H9 (cell line): ENCODE measurements at regions not wholly inside any gene's neighbourhood (a gene's known extent, or its start where the extent isn't known, plus 50 kb on each side); places are given as distances from the start of the nearest gene placed in this dataset.

ENCODE experiments used
- DNase-seq: peaks from one replicate; pipeline ENCODE4 v3.0.0-alpha.2; 2017
- H2AFZ ChIP-seq: one replicate; pipeline ENCODE4 v1.6.1; 2013; ENCODE audit warnings: mild to moderate bottlenecking, low read length, control low read depth, moderate library complexity
- H2AK5ac ChIP-seq: 2 replicates; pipeline ENCODE4 v1.6.1; 2013; ENCODE audit warnings: low read length, control low read depth, mixed read lengths; ENCODE audit not compliant: insufficient read length
- H2BK120ac ChIP-seq: one replicate; pipeline ENCODE4 v1.6.1; 2013; ENCODE audit warnings: low read depth, mild to moderate bottlenecking, low read length, control low read depth, inconsistent platforms; ENCODE audit not compliant: poor library complexity, severe bottlenecking
- H2BK12ac ChIP-seq: 2 replicates; pipeline ENCODE4 v1.6.1; 2013; ENCODE audit warnings: low read length, control low read depth, mixed read lengths, low read depth; ENCODE audit not compliant: insufficient read length
- H2BK15ac ChIP-seq: 2 replicates; pipeline ENCODE4 v1.6.1; 2013; ENCODE audit warnings: low read depth, low read length, control low read depth
- H2BK20ac ChIP-seq: one replicate; pipeline ENCODE4 v1.6.1; 2013; ENCODE audit warnings: low read depth, mild to moderate bottlenecking, low read length, control low read depth, inconsistent platforms; ENCODE audit not compliant: poor library complexity, severe bottlenecking
- H2BK5ac ChIP-seq: 2 replicates; pipeline ENCODE4 v1.6.1; 2013; ENCODE audit warnings: low read length, control low read depth, mixed read lengths; ENCODE audit not compliant: insufficient read length
- H3K14ac ChIP-seq: 2 replicates; pipeline ENCODE4 v1.6.1; 2013; ENCODE audit warnings: low read length, control low read depth; ENCODE audit not compliant: insufficient read depth
- H3K18ac ChIP-seq: 2 replicates; pipeline ENCODE4 v1.6.1; 2013; ENCODE audit warnings: low read depth, mild to moderate bottlenecking, mixed read lengths, low read length, control low read depth; ENCODE audit not compliant: insufficient read length
- H3K23ac ChIP-seq: 2 replicates; pipeline ENCODE4 v1.6.1; 2013; ENCODE audit warnings: low read length, control low read depth, mixed read lengths, low read depth; ENCODE audit not compliant: insufficient read length
- H3K23me2 ChIP-seq: 2 replicates; pipeline ENCODE4 v1.6.1; 2013; ENCODE audit warnings: low read depth, mild to moderate bottlenecking, mixed read lengths, low read length, control low read depth; ENCODE audit not compliant: insufficient read length, poor library complexity, severe bottlenecking
- H3K27ac ChIP-seq: 2 replicates; pipeline ENCODE4 v1.5.1; 2013; ENCODE audit warnings: low read length, control low read depth, mixed read lengths, low read depth; ENCODE audit not compliant: insufficient read length
- H3K27me3 ChIP-seq: 2 replicates; pipeline ENCODE4 v1.6.1; 2013; ENCODE audit warnings: low read length, control low read depth, inconsistent platforms; ENCODE audit not compliant: insufficient read depth
- H3K4ac ChIP-seq: 2 replicates; pipeline ENCODE4 v1.6.1; 2013; ENCODE audit warnings: low read depth, mild to moderate bottlenecking, control low read depth, inconsistent platforms, low read length, moderate library complexity
- H3K4me1 ChIP-seq: 2 replicates; pipeline ENCODE4 v1.6.1; 2013; ENCODE audit warnings: low read length, control low read depth, inconsistent platforms; ENCODE audit not compliant: insufficient read depth
- H3K4me2 ChIP-seq: 2 replicates; pipeline ENCODE4 v1.6.1; 2013; ENCODE audit warnings: low read length, control low read depth, mixed read lengths; ENCODE audit not compliant: insufficient read length, insufficient read depth
- H3K56ac ChIP-seq: 2 replicates; pipeline ENCODE4 v1.6.1; 2013; ENCODE audit warnings: low read depth, mild to moderate bottlenecking, mixed read lengths, low read length, control low read depth; ENCODE audit not compliant: insufficient read length
- H3K79me1 ChIP-seq: 2 replicates; pipeline ENCODE4 v1.6.1; 2013; ENCODE audit warnings: low read depth, mild to moderate bottlenecking, moderate library complexity, low read length, control low read depth, inconsistent platforms; ENCODE audit not compliant: insufficient read depth, poor library complexity, severe bottlenecking
- H3K79me2 ChIP-seq: 2 replicates; pipeline ENCODE4 v1.6.1; 2013; ENCODE audit warnings: low read length, control low read depth, inconsistent platforms; ENCODE audit not compliant: insufficient read depth
- H3K9ac ChIP-seq: 2 replicates; pipeline ENCODE4 v1.6.1; 2013; ENCODE audit warnings: low read length, control low read depth, mixed read lengths; ENCODE audit not compliant: insufficient read length; ENCODE audit errors: extremely low read depth
- H3K9me3 ChIP-seq: one replicate; pipeline ENCODE4 v1.6.1; 2013; ENCODE audit warnings: low read depth, low read length, inconsistent platforms; ENCODE audit not compliant: control insufficient read depth
- H3T11ph ChIP-seq: one replicate; pipeline ENCODE4 v1.6.1; 2013; ENCODE audit warnings: mild to moderate bottlenecking, low read length, control low read depth, inconsistent platforms
- H4K20me1 ChIP-seq: one replicate; pipeline ENCODE4 v1.6.1; 2013; ENCODE audit not compliant: control insufficient read depth, insufficient read length, insufficient read depth
- H4K5ac ChIP-seq: 2 replicates; pipeline ENCODE4 v1.6.1; 2013; ENCODE audit warnings: low read depth, mild to moderate bottlenecking, mixed read lengths, low read length, control low read depth; ENCODE audit not compliant: insufficient read length
- H4K8ac ChIP-seq: replicated peaks from 2 replicates; pipeline ENCODE4 v1.6.1; 2013; ENCODE audit warnings: low read length, control low read depth, mixed read lengths, low read depth; ENCODE audit not compliant: insufficient read length
- H4K91ac ChIP-seq: 2 replicates; pipeline ENCODE4 v1.6.1; 2013; ENCODE audit warnings: low read depth, mild to moderate bottlenecking, moderate library complexity, mixed read lengths, low read length, control low read depth; ENCODE audit not compliant: insufficient read length
- H3K27ac Mint-ChIP-seq, 3 experiments: 2 replicates in 2 of 3; 3 replicates in 1 of 3; pipeline ENCODE4 v1.8.0; 2020 to 2021; ENCODE audit warnings: mixed read lengths in 3 of 3, mild to moderate bottlenecking in 1 of 3, moderate library complexity in 1 of 3
- H3K27me3 Mint-ChIP-seq: 2 replicates; pipeline ENCODE4 v1.8.0; 2021; ENCODE audit warnings: low read depth, mild to moderate bottlenecking, moderate library complexity, mixed read lengths
- H3K36me3 Mint-ChIP-seq, 3 experiments: 2 replicates in 2 of 3; 3 replicates in 1 of 3; pipeline ENCODE4 v1.8.0; 2020 to 2021; ENCODE audit warnings: low read depth in 3 of 3, mixed read lengths in 3 of 3; ENCODE audit not compliant: insufficient read depth in 1 of 3
- H3K4me1 Mint-ChIP-seq, 2 experiments: 2 replicates each; pipeline ENCODE4 v1.8.0; 2020; ENCODE audit warnings: mixed read lengths in 2 of 2
- H3K4me3 Mint-ChIP-seq, 2 experiments: 2 replicates in 1 of 2; 3 replicates in 1 of 2; pipeline ENCODE4 v1.8.0; 2020 to 2021; ENCODE audit warnings: mild to moderate bottlenecking in 2 of 2, mixed read lengths in 2 of 2, moderate library complexity in 1 of 2
- H3K9me3 Mint-ChIP-seq, 2 experiments: 2 replicates in 1 of 2; 3 replicates in 1 of 2; pipeline ENCODE4 v1.8.0; 2020; ENCODE audit warnings: mild to moderate bottlenecking in 2 of 2, mixed read lengths in 2 of 2, moderate library complexity in 1 of 2
- TF ChIP-seq, protein P1 (sequence below): fragments of 200-600 bp; sonication (generic); conservative IDR thresholded peaks from 3 replicates; pipeline ENCODE4 v1.8.0; 2021; ENCODE audit warnings: antibody characterized with exemption, mild to moderate bottlenecking

DNA sequence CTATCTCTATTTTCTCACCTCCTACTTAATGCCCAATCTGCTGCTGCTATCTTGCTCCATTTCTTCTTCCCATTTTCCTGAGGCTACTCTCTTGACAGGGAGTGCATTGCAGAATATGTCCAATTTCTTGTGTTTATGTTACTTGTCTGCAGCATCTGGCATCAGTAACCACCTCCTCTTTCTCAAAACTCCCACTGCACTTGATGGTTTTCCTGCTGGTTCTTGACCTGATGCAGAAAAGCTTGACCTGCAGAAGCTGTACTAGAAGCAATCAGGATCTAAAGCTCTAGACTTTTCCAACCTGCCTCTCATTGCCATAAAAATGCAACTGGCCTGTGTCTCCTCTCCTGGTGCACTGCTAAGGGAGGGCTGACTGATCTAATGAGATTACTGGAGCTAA lies 287.8 kb downstream of the ZEB1 start:
- H4K20me1 ChIP-seq, result no peaks in the 10 kb centered on the region

More for the DNA sequence above, 287.8 kb downstream of the ZEB1 start:
- H3K27me3 ChIP-seq, result no peaks in the 10 kb centered on the region
- no peaks in the 10 kb centered on the region for H3K9me3 Mint-ChIP-seq
- H3K4me1 ChIP-seq, result no peaks in the 10 kb centered on the region
- no peak overlapping the region for H3K27ac ChIP-seq
- no peaks in the 10 kb centered on the region for H3K79me2 ChIP-seq
- no peak overlapping the region for H3T11ph ChIP-seq
- no peak overlapping the region for H2BK120ac ChIP-seq
- no peak overlapping the region for H3K18ac ChIP-seq
- peaks cover 4% of the 10 kb centered on the region for H3K27me3 Mint-ChIP-seq
- TF ChIP-seq, protein P1, sequence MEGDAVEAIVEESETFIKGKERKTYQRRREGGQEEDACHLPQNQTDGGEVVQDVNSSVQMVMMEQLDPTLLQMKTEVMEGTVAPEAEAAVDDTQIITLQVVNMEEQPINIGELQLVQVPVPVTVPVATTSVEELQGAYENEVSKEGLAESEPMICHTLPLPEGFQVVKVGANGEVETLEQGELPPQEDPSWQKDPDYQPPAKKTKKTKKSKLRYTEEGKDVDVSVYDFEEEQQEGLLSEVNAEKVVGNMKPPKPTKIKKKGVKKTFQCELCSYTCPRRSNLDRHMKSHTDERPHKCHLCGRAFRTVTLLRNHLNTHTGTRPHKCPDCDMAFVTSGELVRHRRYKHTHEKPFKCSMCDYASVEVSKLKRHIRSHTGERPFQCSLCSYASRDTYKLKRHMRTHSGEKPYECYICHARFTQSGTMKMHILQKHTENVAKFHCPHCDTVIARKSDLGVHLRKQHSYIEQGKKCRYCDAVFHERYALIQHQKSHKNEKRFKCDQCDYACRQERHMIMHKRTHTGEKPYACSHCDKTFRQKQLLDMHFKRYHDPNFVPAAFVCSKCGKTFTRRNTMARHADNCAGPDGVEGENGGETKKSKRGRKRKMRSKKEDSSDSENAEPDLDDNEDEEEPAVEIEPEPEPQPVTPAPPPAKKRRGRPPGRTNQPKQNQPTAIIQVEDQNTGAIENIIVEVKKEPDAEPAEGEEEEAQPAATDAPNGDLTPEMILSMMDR, result no peak
- H3K9ac ChIP-seq, result no peak overlapping the region
- H3K56ac ChIP-seq, result no peak overlapping the region
- no peak overlapping the region for H3K4me2 ChIP-seq
- H3K36me3 Mint-ChIP-seq, result peaks cover 0 to 2% (median 0%) of the 10 kb centered on the region in 3 experiments; a peak in 1 of 7 replicates
- no peak overlapping the region for H3K23ac ChIP-seq
- H2BK5ac ChIP-seq, result no peak overlapping the region
- no peak overlapping the region for H4K5ac ChIP-seq
- H2BK12ac ChIP-seq, result no peak overlapping the region
- H3K79me1 ChIP-seq, result no peaks in the 10 kb centered on the region
- no peak overlapping the region for H2BK20ac ChIP-seq
- no peak overlapping the region for H3K4me3 Mint-ChIP-seq
- no peak overlapping the region for H3K14ac ChIP-seq
- H3K4ac ChIP-seq, result no peak overlapping the region
- no peaks in the 10 kb centered on the region for H3K9me3 ChIP-seq
- no peak overlapping the region for H2AK5ac ChIP-seq
- no peak for DNase-seq
- peaks cover 7 to 10% of the 10 kb centered on the region in 2 experiments for H3K4me1 Mint-ChIP-seq
- no peak overlapping the region for H4K91ac ChIP-seq
- no peak overlapping the region for H4K8ac ChIP-seq
- no peak overlapping the region for H2AFZ ChIP-seq
- H2BK15ac ChIP-seq, result no peak overlapping the region
- H3K23me2 ChIP-seq, result no peaks in the 10 kb centered on the region
- no peak overlapping the region for H3K27ac Mint-ChIP-seq
